HG02798 (cell line): ENCODE measurements at regions not wholly inside any gene's neighbourhood (a gene's known extent, or its start where the extent isn't known, plus 50 kb on each side); places are given as distances from the start of the nearest gene placed in this dataset.

Source experiments
- ATAC-seq: cut with Tn5 transposase; IDR thresholded peaks from one replicate; pipeline ENCODE4 v1.9.1; 2021; ENCODE audit warnings: mild to moderate bottlenecking; ENCODE audit not compliant: unreplicated experiment, poor library complexity

GRCh38 chr4:131044368-131044767, 1948.4 kb downstream of the C4orf33 start:
- no peak for ATAC-seq

- ATAC-seq = no peak
Measured at GRCh38 chr4:131046821-131047220, 1950.9 kb downstream of the C4orf33 start.

- ATAC-seq = no peak
Measured at GRCh38 chr4:131052646-131053045, 1956.7 kb downstream of the C4orf33 start.

GRCh38 chr4:131054489-131055019, 1958.6 kb downstream of the C4orf33 start:
- ATAC-seq = no peak

- no peak for ATAC-seq
Measured at GRCh38 chr4:131061734-131062133, 1965.8 kb downstream of the C4orf33 start.

GRCh38 chr4:131063878-131064277, 1967.9 kb downstream of the C4orf33 start:
- ATAC-seq = no peak

GRCh38 chr4:131081069-131081468, 1985.1 kb downstream of the C4orf33 start:
- ATAC-seq = no peak

GRCh38 chr4:131084997-131085396, 1989.0 kb downstream of the C4orf33 start:
- no peak for ATAC-seq

GRCh38 chr4:131091896-131092295, 1995.9 kb downstream of the C4orf33 start:
- ATAC-seq = peak; percentile 46

GRCh38 chr4:131093303-131093702, 1997.4 kb downstream of the C4orf33 start:
- no peak for ATAC-seq

- ATAC-seq = no peak
Measured at GRCh38 chr4:131098976-131099375, 2003.0 kb downstream of the C4orf33 start.

GRCh38 chr4:131113273-131113672, 2017.3 kb downstream of the C4orf33 start:
- no peak for ATAC-seq

GRCh38 chr4:131113704-131114103, 2017.8 kb downstream of the C4orf33 start:
- ATAC-seq = no peak

GRCh38 chr4:131119661-131120060, 2023.7 kb downstream of the C4orf33 start:
- no peak for ATAC-seq

GRCh38 chr4:131137196-131137595, 2011.9 kb upstream of the PCDH10 start:
- ATAC-seq = no peak

- ATAC-seq = no peak
Measured at GRCh38 chr4:131159261-131159660, 1989.8 kb upstream of the PCDH10 start.

GRCh38 chr4:131192318-131192717, 1956.8 kb upstream of the PCDH10 start:
- no peak for ATAC-seq

GRCh38 chr4:131207589-131207988, 1941.5 kb upstream of the PCDH10 start:
- ATAC-seq = no peak

GRCh38 chr4:131248314-131248713, 1900.8 kb upstream of the PCDH10 start:
- no peak for ATAC-seq

GRCh38 chr4:131251321-131251720, 1897.8 kb upstream of the PCDH10 start:
- no peak for ATAC-seq

GRCh38 chr4:131257241-131257640, 1891.9 kb upstream of the PCDH10 start:
- no peak for ATAC-seq

GRCh38 chr4:131258361-131258760, 1890.7 kb upstream of the PCDH10 start:
- no peak for ATAC-seq

GRCh38 chr4:131288441-131288840, 1860.7 kb upstream of the PCDH10 start:
- no peak for ATAC-seq
